Fibroblast of upper back skin (primary cell): ENCODE measurements at regions not wholly inside any gene's neighbourhood (a gene's known extent, or its start where the extent isn't known, plus 50 kb on each side); places are given as distances from the start of the nearest gene placed in this dataset.

ENCODE experiments used
- DNase-seq: peaks from one replicate; pipeline ENCODE4 v3.0.0-alpha.2; 2013

DNA sequence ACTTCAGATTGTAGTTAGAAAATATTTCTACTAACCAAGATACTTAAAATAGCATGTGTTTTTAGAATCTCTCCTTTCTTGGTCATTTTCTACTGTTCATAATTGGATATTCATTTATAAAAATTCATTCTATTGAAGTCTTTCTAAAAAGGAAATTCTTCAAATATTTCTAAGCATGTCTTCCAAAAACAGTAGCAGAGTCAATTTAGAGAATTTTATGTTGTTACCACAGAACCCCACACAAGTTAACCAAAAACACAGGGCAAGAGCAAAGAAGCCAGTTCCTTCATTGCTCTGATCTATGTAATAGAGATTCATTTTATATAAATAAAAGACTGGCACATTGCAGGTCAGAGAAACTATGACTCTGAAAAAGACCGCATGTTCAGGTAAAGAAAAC is 345.1 kb upstream of the PITX2 start:
- peak; percentile 52 for DNase-seq

DNA sequence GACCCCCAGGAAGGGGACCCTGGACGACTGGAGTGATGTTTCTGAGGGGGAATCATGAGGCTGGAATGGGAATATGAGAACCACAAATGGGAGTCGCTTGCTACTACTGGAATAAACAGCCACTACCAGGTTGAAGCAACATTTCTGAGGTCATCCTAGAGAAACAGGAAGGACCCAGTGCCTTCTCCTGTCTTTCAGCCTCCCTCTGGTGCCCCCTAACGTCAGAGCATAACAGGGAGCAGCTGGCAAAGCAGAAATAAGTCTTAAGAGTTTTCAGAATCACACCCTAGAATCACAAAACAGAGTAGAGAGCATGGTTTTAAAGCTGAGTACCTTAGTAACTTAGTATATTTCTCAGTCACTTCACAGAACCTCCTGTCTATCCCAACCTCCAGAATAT is 347.8 kb upstream of the PITX2 start:
- DNase-seq: peak; percentile 51

DNA sequence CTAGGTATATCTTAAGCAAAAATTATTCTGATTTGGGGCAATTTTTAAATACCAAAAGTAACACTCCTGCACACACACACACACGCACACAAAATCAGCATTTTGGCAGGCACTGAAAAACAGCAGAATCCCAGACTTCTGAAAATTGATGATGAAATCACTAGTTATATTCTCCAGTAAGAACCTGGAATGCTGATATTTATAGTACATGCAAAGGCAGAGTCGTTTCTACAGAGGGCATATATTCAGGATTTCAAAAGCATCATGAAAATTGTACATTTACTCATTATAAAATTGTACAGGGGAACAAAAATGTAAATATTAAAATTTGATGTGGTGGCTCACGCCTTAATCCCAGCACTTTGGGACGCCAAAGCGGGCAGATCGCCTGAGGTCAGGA is 352.5 kb upstream of the PITX2 start:
- DNase-seq: peak; percentile 37

DNA sequence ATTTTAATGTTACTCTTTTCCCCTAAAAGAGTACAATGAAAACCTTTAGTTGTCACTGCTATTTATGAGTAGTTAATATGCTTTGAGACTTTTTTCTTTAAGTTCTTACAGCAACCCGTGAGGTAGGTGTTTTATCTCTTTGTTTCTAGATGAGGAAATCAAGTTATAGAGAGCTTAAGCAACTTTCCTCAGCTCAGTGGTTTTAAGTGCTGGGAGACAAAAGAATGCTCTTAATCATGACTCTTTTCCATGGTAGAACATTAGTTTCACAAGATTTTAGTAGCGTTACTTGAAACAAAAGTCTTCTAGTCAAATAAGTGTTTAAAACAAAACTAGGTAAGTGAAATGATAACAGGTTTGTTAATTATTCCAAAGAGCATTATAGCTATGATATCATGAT is 354.7 kb upstream of the PITX2 start:
- DNase-seq: no peak

DNA sequence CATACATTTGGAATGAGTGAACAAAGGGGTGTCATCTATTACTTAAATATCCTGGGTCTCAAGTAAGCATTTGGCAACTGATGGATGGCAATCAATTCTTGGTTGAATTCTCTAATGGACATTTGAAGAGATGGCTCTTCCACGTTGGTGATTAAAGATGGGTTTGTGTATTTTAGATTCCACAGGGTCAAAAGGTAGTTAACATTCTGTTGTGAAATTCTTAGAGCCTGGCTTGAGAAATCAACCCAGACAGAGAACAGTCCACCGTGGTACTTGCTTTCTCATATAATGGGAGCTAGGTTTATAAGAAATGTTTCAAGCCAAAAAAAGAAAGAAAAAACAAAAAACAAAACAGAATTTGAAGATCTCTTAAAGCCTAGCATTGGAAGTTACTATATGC is 355.9 kb upstream of the PITX2 start:
- no peak for DNase-seq

DNA sequence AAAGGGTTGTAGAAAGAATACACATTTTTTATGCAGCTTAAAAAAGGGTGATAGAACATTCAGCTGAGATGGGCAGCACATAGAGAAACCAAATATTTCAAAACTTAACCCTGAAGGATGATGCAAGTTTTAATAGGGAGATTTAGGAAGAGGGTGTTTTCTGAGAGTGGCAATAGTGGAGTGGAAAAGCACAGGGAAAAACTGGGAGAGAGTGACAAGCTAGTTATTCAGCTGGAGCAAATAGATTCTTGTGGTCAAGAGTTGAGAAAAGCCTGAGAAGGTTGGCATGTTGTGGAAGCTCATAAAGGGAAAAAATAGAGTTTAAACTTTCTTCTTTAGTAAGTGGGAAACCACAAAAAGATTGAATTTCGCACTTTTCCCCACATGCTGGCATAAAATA is 359.6 kb upstream of the PITX2 start:
- peak; percentile 43 for DNase-seq

DNA sequence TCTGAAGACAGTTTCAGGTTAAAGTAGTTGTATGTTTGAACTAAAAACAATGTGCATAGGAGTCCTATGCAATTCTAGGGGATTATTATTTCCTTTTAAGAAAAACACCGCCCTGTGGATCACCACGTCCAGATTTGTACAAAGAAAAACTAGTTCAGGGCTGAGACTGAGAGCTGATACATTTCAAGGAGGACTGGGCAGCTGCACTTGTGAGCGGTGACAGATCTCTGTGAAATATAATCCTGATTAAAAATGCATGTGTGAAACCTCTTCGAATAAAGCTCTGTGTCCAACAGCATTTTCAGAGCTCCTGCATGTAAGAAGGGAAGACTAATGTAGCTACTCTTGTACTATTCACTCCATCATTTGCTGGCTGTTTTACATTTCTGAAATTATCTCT is 365.8 kb upstream of the PITX2 start:
- no peak for DNase-seq

DNA sequence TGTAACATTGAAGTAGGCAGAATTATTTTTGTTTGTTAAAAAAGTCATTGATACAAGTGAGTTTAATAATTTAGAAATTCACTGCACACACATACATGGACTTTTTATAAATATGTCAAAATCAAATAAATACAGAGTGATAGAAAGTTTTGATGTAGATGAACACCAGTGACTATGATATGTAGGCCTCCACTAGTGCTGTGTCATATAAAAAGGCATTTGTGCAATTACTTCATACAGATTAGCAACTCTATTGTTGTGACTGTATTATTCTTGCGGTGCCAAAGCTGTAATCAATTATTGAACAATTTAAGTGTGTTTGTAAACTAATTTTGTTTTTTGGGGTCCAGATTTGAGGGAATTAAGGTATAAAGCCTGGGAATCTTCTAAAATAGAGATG is 366.2 kb upstream of the PITX2 start:
- no peak for DNase-seq

DNA sequence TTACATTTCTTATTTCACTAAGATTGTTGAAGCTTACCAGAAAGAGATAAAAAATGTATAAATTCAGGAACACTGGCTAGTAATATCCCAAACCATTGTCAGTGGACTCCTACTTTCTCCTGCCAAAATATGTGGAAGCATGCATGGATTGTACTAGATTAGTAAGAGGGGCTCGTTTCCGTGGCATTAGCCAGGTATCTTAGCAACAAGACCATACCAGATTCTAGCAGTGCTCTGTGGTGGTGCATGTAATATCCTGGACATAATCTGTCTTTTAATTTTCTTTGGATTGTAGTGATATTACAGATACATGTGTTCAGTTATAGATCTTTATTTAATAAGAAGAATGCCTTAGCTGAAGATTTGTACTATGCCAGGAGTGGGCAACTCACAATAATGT is 371.9 kb upstream of the PITX2 start:
- peak; percentile 11 for DNase-seq

DNA sequence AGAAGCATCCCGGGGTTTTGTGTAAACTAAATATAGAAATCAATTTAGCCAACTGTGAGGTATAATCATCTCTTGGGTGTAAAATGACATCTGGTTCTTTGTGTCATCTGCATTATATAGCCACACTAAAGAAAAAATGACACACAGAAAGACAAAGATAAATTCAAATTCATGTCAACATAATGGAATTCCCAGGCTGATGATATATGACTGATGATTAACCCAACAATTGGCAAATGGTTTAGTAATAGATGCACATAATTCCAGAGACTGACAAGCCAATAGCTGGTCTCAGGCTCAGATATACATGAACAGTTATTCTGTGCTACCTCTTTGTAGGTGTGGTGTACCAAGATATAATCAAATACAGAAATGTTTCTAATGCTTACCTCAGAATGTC is 375.4 kb upstream of the PITX2 start:
- DNase-seq: peak; percentile 47

DNA sequence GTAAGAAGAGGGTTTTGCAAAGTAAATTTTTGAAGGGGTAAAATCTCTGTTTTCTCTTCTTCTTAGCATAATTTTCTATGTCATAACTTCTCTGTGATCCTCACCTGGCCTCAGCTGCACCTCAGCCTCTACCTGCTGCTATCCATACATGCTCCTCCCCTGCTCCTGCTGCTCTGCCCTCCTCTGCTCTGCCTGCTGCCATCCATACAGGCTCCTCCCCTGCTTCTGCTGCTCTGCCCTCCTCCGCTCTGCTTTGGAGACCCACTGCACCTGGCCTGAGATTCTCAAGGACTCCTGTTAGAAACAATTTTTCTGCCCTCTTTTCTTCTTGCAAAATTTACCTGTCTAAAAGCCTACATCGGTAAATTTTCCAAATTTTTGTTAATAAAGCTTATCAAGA is 388.6 kb upstream of the PITX2 start:
- no peak for DNase-seq

DNA sequence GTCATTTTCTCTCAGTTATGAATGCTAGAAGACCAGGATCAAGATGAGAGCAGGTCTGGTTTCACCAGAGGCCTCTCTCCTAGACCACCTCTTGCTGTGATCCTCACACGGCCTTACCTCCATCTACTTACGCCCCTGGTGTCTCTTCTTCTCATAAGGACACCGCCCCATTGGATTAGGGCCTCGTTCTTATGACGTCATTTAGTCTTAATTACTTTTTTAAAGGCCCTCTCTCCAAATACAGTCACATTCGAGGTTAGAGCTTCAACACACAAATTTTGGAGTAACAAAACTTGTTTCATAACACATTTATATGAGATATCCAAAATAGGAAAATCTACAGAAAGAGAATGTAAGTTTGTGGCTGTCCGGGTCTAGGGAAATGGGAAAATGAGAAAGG is 391.0 kb upstream of the PITX2 start:
- DNase-seq: no peak

DNA sequence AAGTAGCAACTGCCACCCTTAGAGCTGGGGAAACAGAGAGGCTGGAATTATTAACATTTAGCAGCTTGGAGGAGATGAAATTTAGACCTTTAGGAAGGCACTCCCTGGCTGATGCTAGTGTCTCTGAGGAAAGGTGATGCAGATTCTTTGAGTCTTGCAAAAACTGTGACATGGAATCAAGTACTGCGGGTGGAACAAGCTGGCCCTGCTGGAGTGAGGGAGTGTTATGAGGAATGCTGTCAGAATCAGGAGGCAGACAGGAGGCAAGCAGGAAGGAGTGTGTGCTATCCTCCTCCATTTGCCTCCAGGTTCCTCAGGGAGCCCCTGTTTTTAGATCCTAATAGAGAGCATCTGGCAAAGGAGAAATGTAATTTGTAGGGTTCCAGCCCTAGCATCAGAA is 391.7 kb upstream of the PITX2 start:
- DNase-seq: no peak

DNA sequence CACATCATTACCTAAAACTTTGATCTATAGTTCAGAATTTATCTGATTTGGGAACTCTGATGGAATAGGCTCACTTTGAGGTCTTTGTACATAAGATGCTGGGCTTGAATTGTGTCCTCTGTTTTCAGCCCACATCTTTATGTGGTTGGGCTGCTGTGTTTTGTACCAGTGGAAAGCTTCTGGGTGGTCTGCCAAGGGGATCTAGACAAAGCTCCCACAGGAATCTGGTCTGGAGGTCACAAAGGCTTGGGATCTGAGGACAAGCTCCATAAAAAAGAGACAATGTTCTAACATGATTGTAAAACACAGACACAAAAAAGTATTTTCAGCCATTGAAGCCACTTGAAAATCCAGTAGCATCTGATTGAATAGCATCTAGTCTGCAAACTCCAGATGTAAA is 393.5 kb upstream of the PITX2 start:
- no peak for DNase-seq

DNA sequence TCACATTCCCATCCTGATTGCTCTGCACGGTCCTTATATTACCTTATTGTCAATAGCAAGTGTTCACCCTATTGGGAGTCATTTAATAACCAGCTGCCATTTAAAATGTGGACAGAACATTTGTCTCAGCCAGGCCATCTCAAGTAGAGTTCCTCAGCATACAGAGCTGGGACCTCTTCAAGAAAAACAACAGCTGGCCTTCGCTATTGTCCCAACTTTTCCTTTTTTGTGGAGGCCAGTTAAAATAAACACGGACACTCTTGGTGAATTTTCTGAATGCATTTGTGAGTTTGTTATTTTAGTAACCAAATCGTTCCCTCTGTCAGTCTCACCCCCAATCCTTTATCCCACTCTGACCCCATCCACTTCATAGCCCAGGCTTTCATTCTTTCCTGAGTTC is 395.3 kb upstream of the PITX2 start:
- no peak for DNase-seq

DNA sequence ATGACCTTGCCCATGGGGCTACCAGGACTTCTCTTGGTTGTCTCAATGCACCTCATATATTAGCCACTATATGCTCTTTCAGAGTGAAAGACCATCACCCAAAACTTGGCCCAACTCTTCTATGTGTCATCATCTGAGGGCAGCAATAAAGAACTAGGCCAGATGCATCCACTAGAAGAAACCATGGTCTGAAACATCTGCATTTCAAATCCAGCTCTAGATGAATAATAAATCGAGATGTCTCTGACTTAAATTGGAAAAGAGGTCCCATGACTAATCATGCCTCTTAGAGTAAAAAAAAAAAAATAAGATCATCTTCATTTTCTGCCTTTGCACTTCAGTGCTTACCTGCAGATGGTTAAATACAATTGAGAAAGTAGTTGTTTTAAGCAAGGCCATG is 397.6 kb upstream of the PITX2 start:
- no peak for DNase-seq

DNA sequence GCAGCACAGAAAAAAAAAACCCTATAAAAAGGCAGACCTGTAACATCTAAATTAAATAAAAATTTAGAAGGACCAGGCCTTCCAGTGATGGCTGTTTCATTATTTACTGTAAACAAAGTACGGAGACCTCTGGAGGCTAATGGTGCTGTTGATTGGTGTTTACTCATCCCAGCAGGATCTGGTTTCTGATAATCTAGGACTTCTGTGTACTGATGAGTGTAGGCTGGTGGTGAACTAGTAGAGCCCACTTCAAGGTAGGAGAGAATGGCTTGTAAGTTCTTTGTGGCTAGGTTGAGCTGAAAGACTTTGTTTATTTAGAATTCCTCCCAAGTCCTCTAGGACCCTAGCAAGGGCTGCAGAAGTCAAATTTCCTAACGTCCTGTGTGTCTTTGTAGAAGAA is 398.1 kb upstream of the PITX2 start:
- no peak for DNase-seq

DNA sequence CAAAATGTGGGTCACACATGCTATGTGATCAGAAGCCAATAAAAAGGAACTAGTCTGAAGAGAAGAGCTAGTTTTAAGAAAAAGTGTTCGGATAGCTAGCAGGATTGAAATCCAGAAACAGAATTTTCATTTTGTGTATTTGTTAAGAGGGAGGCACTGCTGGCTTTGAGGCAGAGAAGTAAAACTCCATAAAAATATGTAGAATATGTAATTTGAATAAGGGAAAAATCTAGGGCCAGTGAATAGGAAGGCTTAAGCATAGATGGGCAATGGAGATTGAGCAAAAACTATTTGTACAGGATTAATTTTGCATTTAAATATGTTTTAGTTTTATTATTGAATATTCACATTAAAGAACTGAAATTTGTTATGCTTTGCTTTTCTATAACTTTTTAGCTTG is 399.9 kb upstream of the PITX2 start:
- no peak for DNase-seq

DNA sequence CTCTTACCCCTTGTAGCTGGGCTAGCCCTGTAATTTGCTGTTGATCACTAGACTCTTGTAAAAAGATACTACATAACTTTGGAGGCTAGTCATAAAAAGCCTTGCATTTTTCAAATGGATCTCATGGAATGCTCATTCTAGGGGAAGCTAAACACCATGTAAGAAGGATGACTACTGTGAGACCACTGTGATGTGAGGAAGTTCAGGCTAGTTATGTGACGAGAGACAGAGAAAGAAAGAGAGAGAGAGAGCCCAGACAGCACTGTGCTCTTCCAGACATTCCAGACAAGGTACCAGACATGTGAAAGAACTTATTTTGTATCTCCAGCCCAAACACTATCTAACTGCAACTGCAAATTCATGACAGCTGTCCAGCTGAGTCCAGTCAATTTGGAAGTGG is 404.6 kb upstream of the PITX2 start:
- DNase-seq: peak; percentile 97

DNA sequence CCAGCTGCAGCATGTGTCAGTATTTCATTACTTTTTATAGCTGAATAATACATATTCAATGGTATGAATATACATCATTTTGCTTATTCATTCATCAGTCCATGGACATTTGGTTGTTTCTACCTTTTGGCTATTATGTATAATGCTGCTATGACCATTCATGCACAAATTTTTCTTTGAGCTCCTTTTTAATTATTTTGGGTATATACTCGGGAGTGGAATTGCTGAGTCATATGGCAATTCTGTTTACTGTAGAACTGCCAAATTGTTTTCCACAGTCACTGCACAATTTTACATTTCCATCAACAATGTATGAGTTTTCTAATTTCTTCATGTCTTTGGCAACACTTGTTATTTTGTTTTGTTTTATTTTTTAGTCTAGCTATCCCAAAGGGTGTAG is 405.9 kb upstream of the PITX2 start:
- no peak for DNase-seq

DNA sequence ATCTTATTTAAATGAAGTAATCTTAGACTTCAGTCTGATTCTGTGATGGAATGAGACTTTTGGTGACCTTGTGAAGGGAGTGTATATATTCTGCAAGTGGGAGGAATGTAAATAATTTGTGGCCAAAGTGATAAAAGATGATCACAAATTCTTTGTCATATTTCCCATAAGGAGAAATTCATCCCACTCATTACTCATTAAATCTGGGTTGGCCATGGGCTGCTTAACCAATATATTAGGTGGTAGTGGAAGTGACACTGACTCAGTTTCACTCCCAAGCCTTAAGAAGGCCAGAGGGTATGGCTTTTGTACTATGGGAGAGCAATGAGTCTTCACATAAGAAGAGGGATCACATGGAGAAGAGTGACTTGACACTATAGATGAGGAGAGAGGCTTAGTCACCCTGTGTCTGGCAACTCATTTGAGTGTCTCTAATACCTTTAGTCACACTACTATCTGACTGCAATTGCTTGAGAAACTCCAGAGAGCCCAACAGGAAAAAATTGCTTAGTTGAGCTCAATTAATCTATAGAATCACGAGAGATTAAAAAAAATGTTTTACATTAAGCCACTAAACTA is 408.2 kb upstream of the PITX2 start:
- DNase-seq: peak; percentile 61

DNA sequence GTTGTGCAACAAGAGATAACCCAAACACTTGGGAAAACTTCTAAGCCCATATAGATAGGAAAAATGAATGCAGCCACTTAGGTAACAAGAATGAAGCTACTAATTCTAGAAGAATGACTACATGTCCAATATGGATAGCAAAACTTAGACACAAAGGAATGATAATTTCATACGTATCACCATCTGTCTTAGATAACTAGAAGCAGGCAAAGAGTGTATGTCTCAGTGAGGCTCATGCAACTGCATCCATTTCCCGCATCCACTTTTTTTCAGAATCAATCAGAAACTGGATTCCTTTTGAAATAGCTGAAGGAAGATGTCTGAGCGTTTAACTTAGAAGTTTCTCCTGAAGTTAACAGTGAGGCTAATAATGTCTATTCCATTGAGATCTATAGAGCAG is 408.7 kb upstream of the PITX2 start:
- DNase-seq: peak; percentile 68

DNA sequence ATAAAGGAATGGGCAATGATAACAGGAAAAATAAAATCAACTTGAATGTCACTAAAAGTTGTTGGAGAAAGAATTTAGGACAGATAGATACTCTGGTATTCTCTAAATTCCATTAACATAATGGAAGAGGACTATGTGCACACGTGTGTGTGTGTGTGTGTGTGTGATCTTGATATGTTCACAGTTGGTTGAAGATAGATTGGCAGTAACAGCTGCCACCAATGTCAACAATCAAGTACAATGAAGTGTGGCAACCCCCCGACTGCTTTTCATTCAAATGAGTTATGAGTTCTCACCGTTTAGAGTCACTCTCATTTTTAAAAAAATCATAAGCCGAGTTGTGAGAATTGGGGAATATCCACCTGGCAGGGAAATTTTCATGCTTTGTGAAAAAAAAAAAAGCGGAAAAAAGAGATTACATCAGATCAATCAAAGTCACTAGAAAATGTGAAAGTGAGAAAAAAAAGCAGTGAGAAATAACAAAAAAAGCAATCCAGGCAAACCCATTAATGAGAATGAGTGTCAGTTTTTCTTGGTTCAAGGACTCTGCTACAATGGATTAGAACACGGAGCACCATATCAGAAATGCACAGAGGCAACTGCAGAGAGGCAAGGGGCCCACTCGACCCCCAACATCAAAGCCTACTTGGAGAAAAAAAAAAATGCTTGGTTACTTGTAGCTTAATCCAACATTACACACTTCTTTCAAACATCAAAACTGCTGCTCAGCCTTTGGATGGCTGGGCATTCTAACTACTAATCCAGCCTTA is 414.9 kb upstream of the PITX2 start:
- DNase-seq: no peak

DNA sequence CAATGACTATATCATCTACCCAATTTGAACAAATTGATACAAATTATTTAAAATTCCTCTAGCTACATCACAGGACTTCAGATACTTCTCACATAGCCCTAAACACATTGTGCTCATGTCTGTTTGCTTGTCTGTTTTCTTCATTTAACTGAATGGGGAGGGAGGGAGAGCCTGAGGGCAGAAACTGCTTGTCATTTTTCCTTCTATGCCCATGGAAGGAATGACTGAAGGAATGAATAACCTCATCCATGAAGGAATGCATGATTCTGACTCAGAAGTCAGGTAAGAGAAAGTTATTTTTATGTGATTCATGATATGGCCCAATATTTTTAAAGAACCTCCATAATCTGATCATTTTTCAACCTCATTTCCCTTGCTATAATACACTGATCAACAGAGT is 418.0 kb upstream of the PITX2 start:
- no peak for DNase-seq

DNA sequence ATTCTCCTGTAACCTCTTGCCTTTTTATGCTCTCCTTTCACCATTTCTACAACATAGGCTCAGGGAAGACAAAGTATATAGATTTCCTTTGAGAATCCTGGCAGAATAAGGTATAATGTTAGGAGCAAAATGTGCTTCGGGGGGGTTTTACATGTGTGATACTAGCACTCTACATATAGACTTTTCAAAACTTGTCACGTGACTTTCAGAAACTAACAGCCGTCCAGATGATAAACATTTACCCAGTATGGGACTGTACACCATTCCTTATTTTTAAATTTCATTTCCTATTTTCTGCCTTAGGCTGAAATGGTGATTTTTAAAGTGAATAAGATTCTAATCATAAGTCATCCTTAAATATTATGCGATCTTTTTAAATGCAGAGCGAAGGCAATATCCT is 420.4 kb upstream of the PITX2 start:
- no peak for DNase-seq
